GM19395 (cell line): ENCODE measurements at regions not wholly inside any gene's neighbourhood (a gene's known extent, or its start where the extent isn't known, plus 50 kb on each side); places are given as distances from the start of the nearest gene placed in this dataset.
A peak's percentile ranks its signal among the peaks of the same experiment; 100 is the strongest.

Experiments
- ATAC-seq: cut with Tn5 transposase; IDR thresholded peaks from one replicate; pipeline ENCODE4 v1.9.1; 2021; ENCODE audit warnings: mild to moderate bottlenecking, moderate library complexity; ENCODE audit not compliant: unreplicated experiment

DNA sequence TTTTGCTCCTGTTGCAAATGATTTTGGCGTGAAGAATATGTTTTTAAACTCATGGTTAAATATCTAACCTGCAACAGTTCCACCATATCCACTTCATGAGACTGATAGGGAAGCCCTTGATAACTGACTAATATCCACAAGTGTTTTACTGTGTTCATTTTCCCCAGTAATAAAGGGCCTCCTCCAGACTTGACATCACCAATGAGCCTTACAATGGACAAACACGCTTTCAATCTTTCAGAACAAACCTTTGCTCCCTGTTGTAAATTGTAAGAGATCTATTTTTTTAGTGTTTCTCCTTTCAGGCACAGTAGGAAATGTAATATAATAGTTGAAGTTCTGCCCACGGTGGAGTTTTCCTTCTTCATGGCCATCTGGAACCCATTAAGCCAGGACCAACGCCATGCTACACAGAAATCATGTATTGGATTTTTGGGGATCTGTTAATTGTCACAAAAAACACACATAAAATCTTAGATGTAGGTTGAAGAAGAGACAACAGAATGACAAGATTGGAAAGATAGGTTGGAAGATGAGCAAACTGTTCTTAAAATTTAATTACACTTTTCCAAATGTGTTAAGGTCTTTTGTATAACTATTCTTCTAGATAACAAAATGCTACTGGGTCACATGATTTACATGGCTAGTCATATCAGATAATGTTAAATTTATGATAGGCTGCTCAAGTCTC is 1030.1 kb downstream of the FSTL5 start:
- no peak for ATAC-seq

DNA sequence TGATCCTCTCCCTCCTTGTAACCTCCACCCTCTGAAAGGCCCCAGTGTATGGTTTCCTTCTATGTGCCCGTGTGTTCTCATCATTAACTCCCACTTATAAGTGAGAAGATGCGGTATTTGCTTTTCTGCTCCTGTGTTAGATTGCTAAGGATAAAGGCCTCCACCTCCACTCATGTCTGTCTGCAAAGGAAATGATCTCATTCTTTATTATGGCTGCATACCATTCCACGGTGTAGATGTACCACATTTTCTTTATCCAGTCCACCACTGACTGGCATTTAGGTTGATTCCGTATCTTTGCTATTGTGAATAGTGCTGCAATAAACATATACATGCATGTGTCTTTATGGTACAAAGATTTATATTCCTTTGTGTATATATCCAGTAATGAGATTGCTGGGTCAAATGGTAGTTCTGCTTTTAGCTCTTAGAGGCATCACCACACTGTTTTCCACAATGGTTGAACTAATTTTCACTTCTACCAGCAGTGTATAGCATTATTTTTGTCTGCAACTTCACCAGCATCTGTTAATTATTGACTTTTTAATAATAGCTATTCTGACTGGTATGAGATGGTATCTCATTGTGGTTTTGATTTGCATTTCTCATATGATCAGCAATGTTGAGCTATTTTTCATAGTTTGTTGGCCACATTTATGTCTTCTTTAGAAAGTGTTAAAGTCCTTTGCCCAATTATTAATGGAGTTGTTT is 1030.9 kb downstream of the FSTL5 start:
- peak; percentile 84 for ATAC-seq

DNA sequence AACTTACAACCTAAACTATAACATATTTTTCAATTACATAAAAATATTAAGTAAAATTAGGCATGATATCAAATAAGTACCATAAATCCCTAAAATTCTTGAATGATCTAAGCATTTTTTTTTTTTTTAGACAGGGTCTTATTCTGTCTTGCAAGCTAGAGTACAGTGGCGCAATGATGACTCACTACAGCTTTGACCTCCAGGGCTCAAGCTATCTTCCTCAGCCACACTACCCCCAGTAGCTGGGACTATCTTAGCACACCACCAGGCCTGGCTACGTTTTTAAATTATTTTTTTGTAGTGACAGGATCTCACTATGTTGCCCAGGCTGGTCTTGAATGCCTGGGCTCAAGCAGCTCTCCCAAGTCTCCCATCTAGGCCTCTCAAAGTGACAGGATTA is 1042.3 kb downstream of the FSTL5 start:
- ATAC-seq = no peak

DNA sequence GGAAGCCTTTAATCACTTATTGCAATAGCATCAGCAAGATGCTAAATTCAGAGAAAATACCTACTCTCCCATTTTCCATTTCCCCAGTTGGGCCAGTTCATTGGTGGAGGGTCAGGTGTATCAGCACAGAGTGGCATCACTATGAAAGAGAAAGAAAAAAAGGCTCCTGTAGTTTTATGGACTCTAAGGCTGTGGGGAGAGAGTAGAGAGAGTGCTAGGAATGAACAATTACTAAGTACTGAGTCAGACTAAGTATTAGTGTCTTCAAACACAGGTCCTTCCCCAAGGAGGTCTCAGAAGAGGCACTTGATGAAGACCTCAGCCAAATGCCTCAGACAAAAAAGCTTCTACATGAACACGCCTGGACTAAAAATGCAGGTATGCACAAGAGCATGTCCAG is 1061.9 kb downstream of the FSTL5 start:
- ATAC-seq = no peak

DNA sequence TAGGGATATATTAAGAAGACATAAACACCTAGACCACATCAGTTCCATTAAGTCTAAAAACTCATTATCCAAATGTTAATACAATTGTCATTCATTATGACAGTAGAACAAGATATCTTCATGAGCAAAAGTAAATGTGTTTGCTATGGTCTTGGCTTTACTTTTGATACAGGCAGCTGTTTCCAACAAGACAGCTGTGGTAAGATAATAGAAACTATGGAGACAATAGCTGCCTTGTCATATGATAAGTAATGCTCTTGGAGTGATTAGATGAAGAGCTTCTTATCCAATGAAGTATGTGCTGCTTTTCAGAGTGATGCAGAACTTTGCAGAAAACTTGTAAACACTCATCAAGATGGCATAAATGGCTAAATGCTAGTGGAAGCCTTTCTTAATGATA is 1066.0 kb downstream of the FSTL5 start:
- ATAC-seq = no peak

DNA sequence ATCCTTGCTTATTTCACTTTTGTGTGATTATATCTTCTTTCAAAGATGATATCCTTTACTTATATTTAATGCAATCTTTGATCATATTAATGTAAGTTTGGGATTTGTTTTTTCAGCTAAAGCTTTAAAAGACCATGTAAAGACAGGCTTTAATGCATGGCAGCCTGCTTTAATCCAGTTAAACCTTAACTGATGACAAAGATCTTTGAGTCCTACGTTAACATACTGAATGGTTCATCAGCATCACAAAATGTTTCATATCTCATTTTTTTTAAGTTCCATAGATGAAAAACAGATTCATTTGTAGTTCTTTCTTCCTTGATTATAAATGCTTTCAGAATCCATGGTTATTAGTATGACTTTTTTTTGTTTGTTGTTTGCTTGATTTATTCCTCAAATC is 1102.8 kb downstream of the FSTL5 start:
- ATAC-seq = no peak
